HCT116 (cell line): ENCODE measurements at regions not wholly inside any gene's neighbourhood (a gene's known extent, or its start where the extent isn't known, plus 50 kb on each side); places are given as distances from the start of the nearest gene placed in this dataset.

Experiments
- CEBPB ChIP-seq: IDR thresholded peaks from 2 replicates; pipeline ENCODE4 v1.6.1; 2012; ENCODE audit warnings: low read depth
- EGR1 ChIP-seq: IDR thresholded peaks from 2 replicates; pipeline ENCODE4 v1.6.1; 2012; ENCODE audit warnings: low read depth
- EZH2 ChIP-seq: fragments of 200-600 bp; sonication (generic); IDR thresholded peaks from 2 replicates; pipeline ENCODE4 v1.6.1; 2017; ENCODE audit warnings: antibody characterized with exemption, mixed run types
- JUND ChIP-seq: IDR thresholded peaks from 2 replicates; pipeline ENCODE4 v1.6.1; 2012
- POLR2A ChIP-seq: IDR thresholded peaks from 2 replicates; pipeline ENCODE4 v1.7.0; 2011; ENCODE audit warnings: borderline replicate concordance; ENCODE audit not compliant: insufficient read depth, insufficient read length; ENCODE audit errors: extremely low read depth
- POLR2AphosphoS5 ChIP-seq: IDR thresholded peaks from 2 replicates; pipeline ENCODE4 v1.6.1; 2011; ENCODE audit warnings: mild to moderate bottlenecking, low read depth, low read length, moderate library complexity
- RAD21 ChIP-seq: IDR thresholded peaks from 2 replicates; pipeline ENCODE4 v1.6.1; 2012; ENCODE audit warnings: low read depth, mild to moderate bottlenecking
- SP1 ChIP-seq: IDR thresholded peaks from 2 replicates; pipeline ENCODE4 v1.6.1; 2012; ENCODE audit warnings: low read depth
- ZFX ChIP-seq: fragments of 450-650 bp; IDR thresholded peaks from 2 replicates; pipeline ENCODE4 v1.6.1; 2017
- ZNF274 ChIP-seq: fragments of 200-500 bp; sonication (Bioruptor generic); IDR thresholded peaks from 2 replicates; pipeline ENCODE4 v1.6.1; 2014; ENCODE audit warnings: mild to moderate bottlenecking, low read depth, low read length, inconsistent platforms
- TF ChIP-seq, protein P1 (sequence below), 3 experiments: fragments of 200-600 bp in 1 of 3; sonication (generic) in 1 of 3; IDR thresholded peaks in 2 of 3; conservative IDR thresholded peaks in 1 of 3; 2 replicates each; pipeline ENCODE4 v1.5.1; 2012 to 2017; ENCODE audit warnings: low read depth in 2 of 3, low read length in 2 of 3, antibody characterized with exemption in 1 of 3, borderline replicate concordance in 1 of 3, control low read depth in 1 of 3, mild to moderate bottlenecking in 1 of 3, mixed read lengths in 1 of 3, mixed run types in 1 of 3, moderate library complexity in 1 of 3; ENCODE audit not compliant: insufficient read depth in 1 of 3
- TF ChIP-seq, protein P2 (sequence below): IDR thresholded peaks from 2 replicates; pipeline ENCODE4 v1.6.1; 2012; ENCODE audit warnings: low read depth
- TF ChIP-seq, protein P3 (sequence below): IDR thresholded peaks from 2 replicates; pipeline ENCODE4 v1.6.1; 2012

DNA sequence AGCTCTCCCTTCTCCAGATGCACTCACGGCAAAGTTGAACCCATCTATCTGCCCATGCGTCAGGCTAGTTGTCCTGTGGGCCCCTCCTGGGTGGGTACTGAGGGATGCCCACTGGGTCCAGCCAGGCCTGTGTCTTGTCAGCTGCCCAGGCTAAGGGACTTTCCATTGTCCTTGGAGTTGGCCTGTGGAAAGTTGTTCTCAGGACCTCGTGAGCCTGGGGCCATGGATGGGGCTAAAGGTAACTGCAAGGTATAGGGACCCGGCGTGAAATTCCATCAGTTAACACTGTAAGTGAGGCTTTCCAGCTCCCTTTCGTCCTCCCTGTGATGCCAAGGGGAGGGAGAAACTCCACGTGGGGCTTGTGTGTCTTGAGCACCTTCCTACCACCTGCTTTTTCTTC lies 126.5 kb downstream of the CEBPB start:
- TF ChIP-seq JUND (no peak), POLR2A (no peak), SP1 (no peak), POLR2AphosphoS5 (no peak), ZNF274 (no peak), EGR1 (no peak), CEBPB (no peak), ZFX (no peak), EZH2 (no peak), RAD21 (no peak)
- TF ChIP-seq, protein P1, sequence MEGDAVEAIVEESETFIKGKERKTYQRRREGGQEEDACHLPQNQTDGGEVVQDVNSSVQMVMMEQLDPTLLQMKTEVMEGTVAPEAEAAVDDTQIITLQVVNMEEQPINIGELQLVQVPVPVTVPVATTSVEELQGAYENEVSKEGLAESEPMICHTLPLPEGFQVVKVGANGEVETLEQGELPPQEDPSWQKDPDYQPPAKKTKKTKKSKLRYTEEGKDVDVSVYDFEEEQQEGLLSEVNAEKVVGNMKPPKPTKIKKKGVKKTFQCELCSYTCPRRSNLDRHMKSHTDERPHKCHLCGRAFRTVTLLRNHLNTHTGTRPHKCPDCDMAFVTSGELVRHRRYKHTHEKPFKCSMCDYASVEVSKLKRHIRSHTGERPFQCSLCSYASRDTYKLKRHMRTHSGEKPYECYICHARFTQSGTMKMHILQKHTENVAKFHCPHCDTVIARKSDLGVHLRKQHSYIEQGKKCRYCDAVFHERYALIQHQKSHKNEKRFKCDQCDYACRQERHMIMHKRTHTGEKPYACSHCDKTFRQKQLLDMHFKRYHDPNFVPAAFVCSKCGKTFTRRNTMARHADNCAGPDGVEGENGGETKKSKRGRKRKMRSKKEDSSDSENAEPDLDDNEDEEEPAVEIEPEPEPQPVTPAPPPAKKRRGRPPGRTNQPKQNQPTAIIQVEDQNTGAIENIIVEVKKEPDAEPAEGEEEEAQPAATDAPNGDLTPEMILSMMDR (IDR thresholded peaks at IDR 0.05 in 2 of 3, conservative IDR thresholded peaks at IDR 0.05 in 1 of 3; ENCODE audit: borderline replicate concordance in 1 of 3, insufficient read depth in 1 of 3, low read depth in 2 of 3, low read length in 2 of 3): no peak
- TF ChIP-seq, protein P2, sequence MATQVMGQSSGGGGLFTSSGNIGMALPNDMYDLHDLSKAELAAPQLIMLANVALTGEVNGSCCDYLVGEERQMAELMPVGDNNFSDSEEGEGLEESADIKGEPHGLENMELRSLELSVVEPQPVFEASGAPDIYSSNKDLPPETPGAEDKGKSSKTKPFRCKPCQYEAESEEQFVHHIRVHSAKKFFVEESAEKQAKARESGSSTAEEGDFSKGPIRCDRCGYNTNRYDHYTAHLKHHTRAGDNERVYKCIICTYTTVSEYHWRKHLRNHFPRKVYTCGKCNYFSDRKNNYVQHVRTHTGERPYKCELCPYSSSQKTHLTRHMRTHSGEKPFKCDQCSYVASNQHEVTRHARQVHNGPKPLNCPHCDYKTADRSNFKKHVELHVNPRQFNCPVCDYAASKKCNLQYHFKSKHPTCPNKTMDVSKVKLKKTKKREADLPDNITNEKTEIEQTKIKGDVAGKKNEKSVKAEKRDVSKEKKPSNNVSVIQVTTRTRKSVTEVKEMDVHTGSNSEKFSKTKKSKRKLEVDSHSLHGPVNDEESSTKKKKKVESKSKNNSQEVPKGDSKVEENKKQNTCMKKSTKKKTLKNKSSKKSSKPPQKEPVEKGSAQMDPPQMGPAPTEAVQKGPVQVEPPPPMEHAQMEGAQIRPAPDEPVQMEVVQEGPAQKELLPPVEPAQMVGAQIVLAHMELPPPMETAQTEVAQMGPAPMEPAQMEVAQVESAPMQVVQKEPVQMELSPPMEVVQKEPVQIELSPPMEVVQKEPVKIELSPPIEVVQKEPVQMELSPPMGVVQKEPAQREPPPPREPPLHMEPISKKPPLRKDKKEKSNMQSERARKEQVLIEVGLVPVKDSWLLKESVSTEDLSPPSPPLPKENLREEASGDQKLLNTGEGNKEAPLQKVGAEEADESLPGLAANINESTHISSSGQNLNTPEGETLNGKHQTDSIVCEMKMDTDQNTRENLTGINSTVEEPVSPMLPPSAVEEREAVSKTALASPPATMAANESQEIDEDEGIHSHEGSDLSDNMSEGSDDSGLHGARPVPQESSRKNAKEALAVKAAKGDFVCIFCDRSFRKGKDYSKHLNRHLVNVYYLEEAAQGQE: no peak
- TF ChIP-seq, protein P3, sequence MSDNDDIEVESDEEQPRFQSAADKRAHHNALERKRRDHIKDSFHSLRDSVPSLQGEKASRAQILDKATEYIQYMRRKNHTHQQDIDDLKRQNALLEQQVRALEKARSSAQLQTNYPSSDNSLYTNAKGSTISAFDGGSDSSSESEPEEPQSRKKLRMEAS: no peak
